Right lung (tissue), 2 donors: ENCODE measurements at regions not wholly inside any gene's neighbourhood (a gene's known extent, or its start where the extent isn't known, plus 50 kb on each side); places are given as distances from the start of the nearest gene placed in this dataset.

Source experiments
- DNase-seq, 2 donors: peaks; one replicate each; pipeline ENCODE4 v3.0.0-alpha.2; 2013

- DNase-seq, result peak; percentile 6 to 11
Measured at GRCh38 chr10:90674928-90675327, 182.9 kb downstream of the HTR7 start.

- no peak for DNase-seq
Measured at GRCh38 chr10:90675621-90676020, 182.2 kb downstream of the HTR7 start.
